ENCODE measurements at regions not wholly inside any gene's neighbourhood (a gene's known extent, or its start where the extent isn't known, plus 50 kb on each side); places are given as distances from the start of the nearest gene placed in this dataset.

- FAIRE-seq, result no peak
These were observed 101.3 kb upstream of the CCDC150 start for GRCh38 chr2:196538189-196538588.

- no peak for FAIRE-seq
These were observed 100.9 kb upstream of the CCDC150 start for GRCh38 chr2:196538646-196539045.

GRCh38 chr2:196544906-196545433, 94.5 kb upstream of the CCDC150 start:
- no peak for FAIRE-seq

- no peak for FAIRE-seq
These were observed 93.2 kb upstream of the CCDC150 start for GRCh38 chr2:196546151-196546919.

GRCh38 chr2:196549052-196549451, 90.5 kb upstream of the CCDC150 start:
- FAIRE-seq, result no peak

- FAIRE-seq, result no peak
These were observed 88.5 kb upstream of the CCDC150 start for GRCh38 chr2:196551014-196551413.

GRCh38 chr2:196555161-196555560, 84.4 kb upstream of the CCDC150 start:
- no peak for FAIRE-seq

- no peak for FAIRE-seq
These were observed 83.8 kb upstream of the CCDC150 start for GRCh38 chr2:196555726-196556125.

- no peak for FAIRE-seq
These were observed 81.0 kb upstream of the CCDC150 start for GRCh38 chr2:196558497-196558896.

GRCh38 chr2:196563876-196564275, 75.6 kb upstream of the CCDC150 start:
- no peak for FAIRE-seq

GRCh38 chr2:196565106-196565765, 74.3 kb upstream of the CCDC150 start:
- FAIRE-seq, result no peak

GRCh38 chr2:196565982-196566381, 73.5 kb upstream of the CCDC150 start:
- FAIRE-seq, result no peak

GRCh38 chr2:196566961-196567666, 72.4 kb upstream of the CCDC150 start:
- no peak for FAIRE-seq

GRCh38 chr2:196568506-196568905, 71.0 kb upstream of the CCDC150 start:
- FAIRE-seq, result no peak

GRCh38 chr2:196584903-196585302, 54.6 kb upstream of the CCDC150 start:
- no peak for FAIRE-seq

GRCh38 chr2:196586511-196586991, 53.0 kb upstream of the CCDC150 start:
- FAIRE-seq, result no peak

- no peak for FAIRE-seq
These were observed 52.5 kb upstream of the CCDC150 start for GRCh38 chr2:196587056-196587455.

GRCh38 chr2:196587739-196588138, 51.8 kb upstream of the CCDC150 start:
- FAIRE-seq, result no peak

GRCh38 chr2:196589419-196589818, 50.1 kb upstream of the CCDC150 start:
- no peak for FAIRE-seq

Data from A204.1 (cell line).